Nucleus accumbens (tissue), 56 donors: ENCODE measurements at regions not wholly inside any gene's neighbourhood (a gene's known extent, or its start where the extent isn't known, plus 50 kb on each side); places are given as distances from the start of the nearest gene placed in this dataset.
"Not testable (repeated sequence)": the region's sequence is repeated elsewhere in the genome, so short reads cannot be mapped to it uniquely, and the experiment has no call there.

Source experiments
- DNase-seq, 56 donors: peaks; one replicate each; lab custom pipeline; 2025; lab: John Stamatoyannopoulos, UW

GRCh38 chr4:132344924-132345828, 803.9 kb upstream of the PCDH10 start:
- no peak for DNase-seq

- no peak for DNase-seq
Observed at GRCh38 chr4:132346016-132346415, 803.1 kb upstream of the PCDH10 start.

GRCh38 chr4:132351606-132352005, 797.5 kb upstream of the PCDH10 start:
- not testable (repeated sequence) for DNase-seq

DNA sequence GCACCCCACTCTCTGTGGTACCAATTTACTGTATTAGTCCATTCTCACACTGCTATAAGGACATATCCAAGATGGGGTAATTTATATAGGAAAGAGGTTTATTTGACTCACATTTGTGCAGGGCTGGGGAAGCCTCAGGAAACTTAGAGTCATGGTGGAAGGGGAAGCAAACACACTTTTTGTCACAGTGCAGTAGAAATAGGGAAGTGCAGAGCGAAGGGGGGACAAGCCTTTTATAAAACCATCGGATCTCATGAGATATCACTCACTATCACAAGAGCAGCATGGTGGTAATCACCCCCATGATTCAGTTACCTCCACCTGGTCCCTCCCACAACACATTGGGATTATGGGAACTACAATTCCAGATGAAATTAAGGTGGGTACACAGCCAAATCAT, 766.9 kb upstream of the PCDH10 start:
- DNase-seq: no peak

- DNase-seq: no peak
Observed at GRCh38 chr4:132383571-132384199, 765.4 kb upstream of the PCDH10 start.

DNA sequence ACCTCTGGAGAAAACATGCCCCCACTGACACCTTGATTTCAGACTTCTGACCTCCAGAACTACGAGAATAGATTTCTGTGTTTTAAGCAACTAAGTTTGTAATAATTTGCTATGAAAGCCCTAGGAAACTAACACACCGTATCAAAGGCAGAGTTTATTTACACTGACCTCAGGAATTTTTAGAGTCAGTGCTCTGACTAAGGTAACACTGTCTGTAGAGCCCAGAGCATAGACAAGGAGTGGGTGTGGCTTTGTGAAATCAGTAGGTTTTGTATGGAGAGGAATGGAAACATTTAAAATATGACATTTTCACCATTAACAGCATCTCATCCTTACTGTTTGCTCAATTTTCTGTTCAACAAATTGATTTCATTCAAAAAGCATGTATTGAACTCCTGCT, 764.4 kb upstream of the PCDH10 start:
- no peak for DNase-seq

GRCh38 chr4:132386130-132386529, 763.0 kb upstream of the PCDH10 start:
- no peak for DNase-seq

DNA sequence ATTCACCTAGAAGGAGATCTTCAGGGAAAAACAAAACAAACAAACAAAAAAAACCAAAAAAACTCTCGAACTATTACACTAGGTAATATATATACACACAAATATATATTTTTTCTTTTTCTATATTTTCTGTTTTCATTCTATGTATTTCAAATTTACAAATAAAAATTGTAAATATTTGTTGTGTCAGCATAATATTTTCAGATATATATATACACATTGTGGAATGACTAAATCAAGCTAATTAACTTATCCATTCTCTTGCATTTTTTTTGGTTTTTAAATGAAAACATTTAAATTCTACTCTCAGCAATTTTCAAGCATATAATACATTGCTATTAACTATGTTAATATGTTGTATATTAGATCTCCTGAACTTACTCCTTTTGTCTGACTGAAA, 762.0 kb upstream of the PCDH10 start:
- no peak for DNase-seq

DNA sequence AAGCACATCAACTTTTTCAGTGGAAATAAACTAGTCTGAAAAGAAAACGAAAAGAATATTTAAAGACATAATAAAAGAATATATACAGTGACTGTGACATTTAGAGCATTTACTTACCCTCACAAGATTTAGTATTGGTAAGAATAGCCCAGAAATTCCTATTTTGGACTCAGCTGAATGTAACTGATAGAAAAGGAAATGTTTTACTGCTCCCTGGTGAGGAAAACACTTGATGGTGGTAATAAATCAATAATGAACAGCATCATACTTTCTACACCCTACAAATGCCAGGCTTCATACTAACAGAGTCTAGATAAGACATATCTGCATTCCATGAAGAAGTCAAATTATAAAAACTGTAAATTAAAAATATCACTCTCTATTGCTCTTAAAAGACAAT, 753.5 kb upstream of the PCDH10 start:
- no peak for DNase-seq

- DNase-seq: no peak
Observed at GRCh38 chr4:132396636-132397035, 752.5 kb upstream of the PCDH10 start.

- DNase-seq: no peak
Observed at GRCh38 chr4:132417220-132417619, 731.9 kb upstream of the PCDH10 start.

DNA sequence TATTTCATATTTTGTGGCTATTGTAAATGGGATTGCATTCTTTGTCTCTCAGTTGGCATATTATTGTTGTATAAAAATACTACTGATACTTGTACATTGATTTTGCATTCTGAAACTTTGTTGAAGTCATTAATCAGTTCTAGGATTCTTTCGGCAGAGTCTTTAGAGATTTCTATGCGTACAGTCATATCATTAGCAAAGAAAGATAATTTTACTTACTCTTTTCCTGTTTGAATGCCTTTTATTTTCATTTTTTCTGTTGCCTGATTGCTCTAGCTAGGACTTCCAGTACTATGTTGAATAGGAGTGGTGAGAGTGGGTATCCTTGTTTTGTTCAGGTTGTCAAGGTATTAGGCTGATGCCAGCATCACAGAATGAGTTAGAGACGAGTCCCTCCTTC, 722.0 kb upstream of the PCDH10 start:
- DNase-seq: no peak

DNA sequence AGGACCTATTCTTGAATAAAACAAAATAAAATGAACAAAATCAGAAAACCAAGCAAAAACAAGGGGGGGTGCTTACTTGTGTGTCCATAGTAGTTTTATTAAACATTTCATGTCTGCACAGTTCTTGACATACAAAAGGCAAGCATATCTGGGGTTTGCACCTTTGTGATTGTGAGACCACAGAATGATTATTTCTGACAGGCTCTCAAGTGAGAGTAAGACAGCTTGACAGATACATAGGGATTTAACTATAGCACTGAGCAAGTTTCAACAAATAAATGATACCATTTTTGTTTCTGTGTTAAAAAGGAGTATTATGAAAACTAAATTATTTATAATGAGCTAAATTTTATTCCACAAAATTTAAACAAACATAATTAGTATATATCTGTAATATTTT, 712.0 kb upstream of the PCDH10 start:
- no peak for DNase-seq

DNA sequence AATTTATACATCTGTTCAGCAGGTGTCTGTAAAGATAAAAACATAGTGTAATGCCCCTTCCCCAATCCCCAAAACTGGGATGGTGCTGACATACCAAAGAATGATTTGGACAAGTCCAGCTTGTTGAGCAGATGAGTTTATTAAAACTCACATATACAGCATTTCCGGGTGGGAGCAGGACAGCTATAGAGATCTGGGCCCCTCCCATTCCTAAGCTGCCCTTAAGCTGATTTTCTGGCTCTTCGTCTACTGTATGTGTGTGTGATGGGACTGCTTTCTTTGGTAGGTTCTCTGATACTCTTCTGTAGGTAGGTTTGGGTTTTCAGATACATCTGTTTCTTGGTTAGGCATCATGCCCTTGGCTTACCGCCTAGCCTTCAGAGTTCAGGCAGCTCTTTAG, 703.7 kb upstream of the PCDH10 start:
- DNase-seq: no peak

DNA sequence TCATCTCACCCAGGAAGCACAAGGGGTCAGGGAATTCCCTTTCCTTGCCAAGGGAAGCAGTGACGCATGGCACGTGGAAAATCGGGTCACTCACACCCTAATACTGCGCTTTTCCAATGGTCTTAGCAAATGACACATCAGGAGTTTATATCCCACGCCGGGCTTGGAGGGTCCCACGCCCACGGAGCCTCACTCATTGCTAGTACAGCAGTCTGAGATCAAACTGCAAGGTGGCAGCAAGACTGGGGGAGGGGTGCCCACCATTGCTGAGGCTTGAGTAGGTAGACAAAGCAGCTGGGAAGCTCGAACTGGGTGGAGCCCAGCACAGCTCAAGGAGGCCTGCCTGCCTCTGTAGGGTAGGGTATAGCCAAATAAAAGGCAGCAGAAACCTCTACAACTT, 691.1 kb upstream of the PCDH10 start:
- not testable (repeated sequence) for DNase-seq

DNA sequence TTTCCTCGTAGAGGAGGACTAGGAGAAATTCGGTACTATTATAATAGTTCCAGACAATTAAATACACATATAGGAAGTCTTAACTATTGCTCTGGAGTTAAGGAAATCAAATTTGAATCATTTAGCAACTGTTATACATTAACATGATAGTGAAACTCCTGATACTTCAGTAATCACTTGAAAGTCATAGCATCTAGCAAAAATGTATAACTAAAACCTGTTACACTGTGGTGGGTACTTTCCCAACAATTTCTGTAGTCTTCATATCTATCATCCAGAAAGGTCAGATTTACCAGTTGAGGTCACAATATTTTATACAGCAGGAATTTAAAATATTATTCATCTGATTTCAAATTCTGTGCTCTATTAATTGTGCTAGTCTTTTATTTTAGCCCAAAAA, 669.6 kb upstream of the PCDH10 start:
- DNase-seq: no peak

DNA sequence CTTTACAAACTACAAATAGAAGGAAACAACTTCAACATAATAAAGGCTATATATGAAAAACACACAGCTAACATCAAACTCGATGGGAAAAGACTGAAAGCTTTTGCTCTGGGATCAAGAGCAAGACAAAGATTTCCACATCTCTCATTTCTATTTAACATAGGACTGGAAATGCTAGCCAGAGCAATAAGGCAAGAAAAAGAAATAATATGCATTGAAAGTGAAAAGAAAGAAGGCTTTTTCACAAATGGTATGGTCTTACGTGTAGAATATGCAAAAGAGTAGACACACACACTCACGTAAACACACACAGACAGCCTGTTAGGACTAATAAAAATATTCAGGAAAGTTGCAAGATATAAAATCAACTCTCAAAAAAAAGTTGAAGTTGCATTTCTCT, 660.5 kb upstream of the PCDH10 start:
- DNase-seq: no peak

- DNase-seq: no peak
Observed at GRCh38 chr4:132493476-132493875, 655.6 kb upstream of the PCDH10 start.

DNA sequence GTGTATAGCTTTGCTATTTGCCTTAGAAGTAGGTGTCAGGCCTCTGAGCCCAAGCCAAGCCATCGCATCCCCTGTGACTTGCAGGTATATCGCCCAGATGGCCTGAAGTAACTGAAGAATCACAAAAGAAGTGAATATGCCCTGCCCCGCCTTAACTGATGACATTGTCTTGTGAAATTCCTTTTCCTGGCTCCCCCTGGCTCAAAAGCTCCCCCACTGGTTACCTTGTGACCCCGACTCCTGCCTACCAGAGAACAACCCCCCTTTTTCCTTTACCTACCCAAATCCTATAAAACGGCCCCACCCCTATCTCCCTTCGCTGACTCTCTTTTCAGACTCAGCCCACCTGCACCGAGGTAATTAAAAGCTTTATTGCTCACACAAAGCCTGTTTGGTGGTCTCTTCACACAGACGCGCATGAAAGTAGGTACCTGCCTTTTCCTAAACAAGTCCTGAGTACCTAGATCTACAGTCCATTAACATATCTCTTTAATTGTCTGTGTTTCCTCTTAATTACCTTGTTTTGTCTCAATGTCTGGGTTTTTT, 653.8 kb upstream of the PCDH10 start:
- DNase-seq: not testable (repeated sequence)

DNA sequence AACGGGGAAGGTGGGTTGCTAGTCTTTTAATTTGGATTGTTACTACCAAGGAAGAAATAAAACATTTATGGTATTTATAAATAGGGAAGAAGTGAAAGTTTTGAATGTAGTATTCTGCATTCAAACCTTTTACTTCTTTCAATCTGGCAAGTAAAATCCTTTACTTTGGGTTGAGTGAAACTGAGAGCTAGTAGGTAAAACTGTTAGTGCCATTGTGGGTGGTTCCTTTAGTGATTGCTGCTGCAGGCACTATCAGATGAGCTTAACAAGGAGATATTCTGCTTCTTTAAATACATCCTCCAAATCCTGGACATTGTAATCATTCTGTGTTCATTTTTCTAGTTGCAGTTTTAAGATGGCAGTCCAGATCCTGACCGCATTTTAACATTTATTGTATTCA, 650.9 kb upstream of the PCDH10 start:
- no peak for DNase-seq

DNA sequence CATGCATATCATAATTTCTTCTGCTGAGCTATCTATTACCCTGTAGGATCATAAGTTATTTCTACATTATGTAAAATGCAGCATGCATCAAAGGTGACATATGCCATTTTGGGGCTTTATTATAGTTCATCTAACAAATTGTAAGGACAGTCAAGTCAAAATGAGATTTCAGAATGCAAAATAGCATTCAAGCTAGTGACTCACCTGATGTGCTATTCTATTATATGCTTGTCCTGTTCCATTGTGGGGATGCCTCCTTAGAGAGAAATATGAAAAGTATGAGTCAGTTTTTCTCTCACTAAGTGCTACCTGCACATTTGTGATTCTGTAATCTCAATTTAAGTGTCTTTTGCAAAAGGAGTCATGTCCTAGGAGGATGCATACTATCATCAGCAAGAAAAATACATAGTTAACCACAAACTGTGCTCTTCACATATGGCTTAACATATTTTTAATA, 647.0 kb upstream of the PCDH10 start:
- DNase-seq: no peak

- DNase-seq: no peak
Observed at GRCh38 chr4:132504438-132504837, 644.7 kb upstream of the PCDH10 start.
